Activated CD4-positive, alpha-beta memory T cell treated with anti-CD3 and anti-CD28 coated beads for 36 hours (primary cell): ENCODE measurements at regions not wholly inside any gene's neighbourhood (a gene's known extent, or its start where the extent isn't known, plus 50 kb on each side); places are given as distances from the start of the nearest gene placed in this dataset.

Experiments
- CTCF ChIA-PET: fragments of 350-600 bp; sonication (Branson Sonifier 250); formaldehyde crosslinking; loops from one replicate; lab custom pipeline; 2021; ENCODE audit warnings: antibody characterized with exemption, inconsistent platforms; lab: Charles Lee
- POLR2A ChIA-PET: fragments of 350-600 bp; sonication (Branson Sonifier 250); formaldehyde crosslinking; loops from one replicate; lab custom pipeline; 2021; ENCODE audit warnings: antibody characterized with exemption; lab: Charles Lee
- DNase-seq: peaks from one replicate; pipeline ENCODE4 v3.0.0-alpha.2; 2020
- H3K27ac Mint-ChIP-seq: one replicate; pipeline ENCODE4 v1.8.0; 2021; ENCODE audit warnings: mixed read lengths
- H3K27me3 Mint-ChIP-seq: one replicate; pipeline ENCODE4 v1.8.0; 2021; ENCODE audit warnings: mixed read lengths
- H3K36me3 Mint-ChIP-seq: one replicate; pipeline ENCODE4 v1.8.0; 2021; ENCODE audit warnings: mixed read lengths
- H3K4me1 Mint-ChIP-seq: one replicate; pipeline ENCODE4 v1.8.0; 2021; ENCODE audit warnings: low read depth, mixed read lengths
- H3K4me3 Mint-ChIP-seq: one replicate; pipeline ENCODE4 v1.8.0; 2021; ENCODE audit warnings: mild to moderate bottlenecking, mixed read lengths
- H3K9me3 Mint-ChIP-seq: one replicate; pipeline ENCODE4 v1.8.0; 2021; ENCODE audit warnings: mixed read lengths
- intact Hi-C: fragments of 100-400 bp; cut with micrococcal nuclease; formaldehyde crosslinking; loops from one replicate; pipeline ENCODE4 v1.15.1; 2023

DNA sequence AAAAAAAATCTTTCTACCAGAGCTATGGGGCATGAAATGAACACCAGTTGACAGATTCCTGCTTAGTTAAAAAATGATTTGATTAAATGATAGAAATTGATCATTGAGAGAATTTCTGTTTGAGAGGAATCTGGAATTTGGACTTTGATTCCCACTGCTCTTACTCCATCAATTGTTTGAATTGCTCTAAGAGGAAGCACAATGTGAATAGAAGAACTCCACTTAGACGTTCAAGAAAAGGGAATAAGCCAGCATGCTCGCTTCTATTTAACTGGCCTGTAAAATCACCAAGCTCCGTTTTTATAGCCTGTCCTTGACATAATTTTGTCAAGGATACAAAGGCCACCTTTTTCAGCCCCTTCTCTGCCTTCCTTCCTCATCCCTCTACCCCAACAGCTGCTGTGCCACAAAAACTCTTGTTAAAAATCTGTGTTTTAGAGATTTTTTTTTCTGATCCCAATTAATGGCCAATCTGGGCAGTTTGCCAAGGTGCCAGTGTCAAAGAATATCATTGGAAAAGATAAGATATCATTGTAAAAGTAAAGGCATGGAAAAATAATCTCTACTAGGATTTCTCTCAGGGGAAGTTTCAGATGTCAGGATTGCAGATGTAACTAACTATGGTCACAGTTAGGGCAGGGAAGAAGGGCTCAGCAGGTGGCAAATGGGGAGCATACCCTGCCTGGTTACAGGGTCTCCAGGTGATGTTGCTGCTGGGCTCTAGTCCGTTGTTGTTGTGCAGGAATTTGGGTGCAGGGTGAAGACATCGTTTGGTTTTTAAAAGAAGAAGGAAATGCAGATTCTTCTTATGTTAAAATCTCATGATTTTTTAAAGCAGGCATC, 301.8 kb upstream of the PDZRN3 start:
- no peaks in the 10 kb centered on the region for H3K36me3 Mint-ChIP-seq
- H3K4me3 Mint-ChIP-seq = no peak overlapping the region
- peaks cover 3% of the 10 kb centered on the region for H3K9me3 Mint-ChIP-seq
- no peak for DNase-seq
- intact Hi-C loops = no loop called here
- no peaks in the 10 kb centered on the region for H3K27me3 Mint-ChIP-seq
- POLR2A ChIA-PET = no interaction called here
- H3K27ac Mint-ChIP-seq = no peak overlapping the region
- H3K4me1 Mint-ChIP-seq = no peaks in the 10 kb centered on the region
- CTCF ChIA-PET = no interaction called here

DNA sequence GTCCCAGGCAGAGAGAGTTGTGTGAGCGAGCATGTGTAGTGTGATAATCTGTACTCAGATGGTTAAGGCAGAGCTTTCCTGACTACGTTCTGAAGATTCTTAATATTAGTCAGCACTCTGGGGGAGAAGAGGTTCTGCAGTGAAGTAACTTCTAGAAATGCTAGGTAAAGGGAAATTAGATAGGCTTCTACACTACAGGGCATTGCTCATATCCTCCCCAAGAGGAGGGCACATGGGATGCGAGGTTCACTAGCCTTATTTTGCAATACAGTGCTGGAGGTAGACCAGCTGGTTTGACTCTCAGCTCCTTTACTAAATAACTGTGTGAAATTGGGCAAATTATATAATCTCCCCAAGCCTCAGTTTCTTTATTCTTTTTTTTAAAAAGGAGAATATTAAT, 300.3 kb upstream of the PDZRN3 start:
- Mint-ChIP-seq H3K27ac (no peak overlapping the region), H3K9me3 (peaks cover 3% of the 10 kb centered on the region), H3K27me3 (no peaks in the 10 kb centered on the region), H3K36me3 (no peaks in the 10 kb centered on the region), H3K4me1 (no peaks in the 10 kb centered on the region), H3K4me3 (no peak overlapping the region)
- CTCF ChIA-PET = no interaction called here
- no peak for DNase-seq
- POLR2A ChIA-PET = no interaction called here
- intact Hi-C loops = no loop called here

DNA sequence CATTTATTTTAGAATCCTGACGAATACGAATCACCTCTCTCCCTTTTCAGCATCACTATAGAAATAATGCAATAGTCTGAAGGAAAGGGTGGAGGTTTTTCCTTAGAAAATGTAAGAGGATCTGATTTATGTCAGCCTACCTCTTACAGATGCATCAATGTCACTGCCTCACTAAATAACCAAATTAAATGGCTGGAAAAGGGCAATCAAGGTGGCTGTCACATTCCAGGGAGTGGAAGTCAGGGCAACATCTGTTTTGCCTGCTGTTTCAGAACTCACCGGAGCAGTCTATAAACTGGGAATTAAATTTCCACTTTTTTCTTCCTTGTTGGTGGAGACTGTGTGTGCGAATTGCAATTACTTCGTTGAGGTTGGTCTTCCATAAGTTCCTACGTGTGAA, 299.3 kb upstream of the PDZRN3 start:
- Mint-ChIP-seq H3K9me3 (peaks cover 3% of the 10 kb centered on the region), H3K36me3 (no peaks in the 10 kb centered on the region), H3K4me1 (no peaks in the 10 kb centered on the region), H3K27me3 (no peaks in the 10 kb centered on the region), H3K4me3 (no peak overlapping the region), H3K27ac (no peak overlapping the region)
- ChIA-PET CTCF (no interaction called here), POLR2A (no interaction called here)
- intact Hi-C loops = no loop called here
- no peak for DNase-seq

DNA sequence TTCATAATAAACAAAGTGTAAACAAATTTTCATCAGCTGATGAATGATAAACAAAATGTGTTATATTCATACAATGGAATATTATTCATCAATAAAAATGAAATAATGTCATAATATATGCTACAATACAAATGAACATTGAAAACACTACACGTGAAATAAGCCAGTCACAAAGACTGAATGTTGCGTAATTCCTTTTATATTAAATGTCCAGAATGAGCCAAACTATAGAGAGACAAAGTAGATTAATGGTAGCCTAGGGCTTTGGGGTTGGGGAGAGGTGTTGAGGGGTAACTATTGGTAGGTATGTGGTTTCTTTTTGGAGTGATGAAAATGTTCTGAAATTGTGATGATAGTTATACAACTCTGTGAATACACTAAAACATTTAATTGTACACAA, 292.9 kb upstream of the PDZRN3 start:
- intact Hi-C loops = no loop called here
- ChIA-PET CTCF (no interaction called here), POLR2A (no interaction called here)
- Mint-ChIP-seq H3K9me3 (peaks cover 8% of the 10 kb centered on the region), H3K36me3 (no peaks in the 10 kb centered on the region), H3K27me3 (no peaks in the 10 kb centered on the region), H3K27ac (no peak overlapping the region), H3K4me3 (no peak overlapping the region), H3K4me1 (no peaks in the 10 kb centered on the region)
- DNase-seq = no peak

DNA sequence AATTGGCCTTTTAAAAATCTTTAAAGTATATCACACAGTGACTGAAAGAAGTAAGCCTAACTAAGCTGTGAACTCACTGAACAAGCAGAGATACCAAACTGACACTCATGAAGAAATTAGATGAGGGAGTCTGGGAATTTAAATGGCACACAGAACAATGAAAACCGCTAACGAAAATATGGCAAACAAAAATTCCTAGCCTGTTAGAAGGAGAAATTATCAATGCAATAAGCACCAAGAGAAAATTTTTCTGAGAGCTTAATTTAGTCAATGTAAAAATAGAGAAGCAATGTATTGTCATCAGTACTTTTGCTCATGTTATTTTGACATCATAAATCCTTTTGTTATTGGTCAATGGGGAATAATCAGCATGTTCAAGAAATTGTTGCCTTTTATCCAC, 291.1 kb upstream of the PDZRN3 start:
- Mint-ChIP-seq H3K27ac (no peak overlapping the region), H3K9me3 (peaks cover 4% of the 10 kb centered on the region), H3K36me3 (no peaks in the 10 kb centered on the region), H3K4me3 (no peak overlapping the region), H3K4me1 (no peaks in the 10 kb centered on the region), H3K27me3 (no peaks in the 10 kb centered on the region)
- DNase-seq = no peak
- intact Hi-C loops = no loop called here
- ChIA-PET POLR2A (no interaction called here), CTCF (no interaction called here)

DNA sequence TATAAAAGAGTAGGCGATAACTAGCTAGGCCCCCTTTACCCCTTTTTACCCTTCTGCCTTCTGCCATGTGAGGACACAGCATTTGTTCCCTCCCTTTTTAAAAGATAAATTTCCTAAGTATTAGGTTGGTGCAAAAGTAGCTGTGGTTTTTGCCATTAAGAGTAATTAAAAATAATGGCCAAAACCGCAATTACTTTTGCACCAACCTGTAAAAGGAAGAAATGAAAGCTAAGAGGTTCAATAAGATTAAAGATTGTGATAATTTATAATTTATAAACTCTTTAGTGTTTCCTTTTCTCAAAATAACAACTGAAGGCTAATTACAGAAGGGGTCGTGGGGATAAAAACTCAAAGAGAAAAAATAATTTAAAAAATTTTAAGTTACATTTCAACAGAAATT, 283.5 kb upstream of the PDZRN3 start:
- CTCF ChIA-PET = no interaction called here
- Mint-ChIP-seq H3K4me1 (no peaks in the 10 kb centered on the region), H3K27me3 (no peaks in the 10 kb centered on the region), H3K27ac (no peak overlapping the region), H3K36me3 (no peaks in the 10 kb centered on the region), H3K4me3 (no peak overlapping the region), H3K9me3 (peaks cover 11% of the 10 kb centered on the region)
- no peak for DNase-seq
- POLR2A ChIA-PET = no interaction called here
- intact Hi-C loops = no loop called here

DNA sequence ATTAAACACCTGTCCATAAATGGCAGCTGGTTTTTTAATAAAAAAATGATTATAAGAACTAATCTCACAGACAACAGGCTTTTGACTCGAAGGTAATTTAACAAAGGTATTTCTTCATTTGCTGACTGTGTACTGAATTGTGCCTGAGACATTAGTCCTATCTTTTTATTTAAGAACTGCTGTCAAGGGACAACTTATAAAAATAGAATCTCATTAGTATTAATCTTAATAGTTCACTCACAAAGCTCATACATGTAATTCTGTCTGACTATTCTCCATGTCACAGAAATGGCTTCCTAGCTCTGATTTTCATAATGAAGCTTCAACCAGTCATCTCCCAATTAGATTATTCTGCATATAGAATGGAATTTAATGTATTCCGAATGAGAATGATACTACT, 276.9 kb upstream of the PDZRN3 start:
- POLR2A ChIA-PET = no interaction called here
- Mint-ChIP-seq H3K4me3 (no peak overlapping the region), H3K4me1 (no peaks in the 10 kb centered on the region), H3K27ac (no peak overlapping the region), H3K9me3 (peaks cover 6% of the 10 kb centered on the region), H3K36me3 (no peaks in the 10 kb centered on the region), H3K27me3 (no peaks in the 10 kb centered on the region)
- CTCF ChIA-PET = no interaction called here
- DNase-seq = no peak
- intact Hi-C loops = no loop called here

DNA sequence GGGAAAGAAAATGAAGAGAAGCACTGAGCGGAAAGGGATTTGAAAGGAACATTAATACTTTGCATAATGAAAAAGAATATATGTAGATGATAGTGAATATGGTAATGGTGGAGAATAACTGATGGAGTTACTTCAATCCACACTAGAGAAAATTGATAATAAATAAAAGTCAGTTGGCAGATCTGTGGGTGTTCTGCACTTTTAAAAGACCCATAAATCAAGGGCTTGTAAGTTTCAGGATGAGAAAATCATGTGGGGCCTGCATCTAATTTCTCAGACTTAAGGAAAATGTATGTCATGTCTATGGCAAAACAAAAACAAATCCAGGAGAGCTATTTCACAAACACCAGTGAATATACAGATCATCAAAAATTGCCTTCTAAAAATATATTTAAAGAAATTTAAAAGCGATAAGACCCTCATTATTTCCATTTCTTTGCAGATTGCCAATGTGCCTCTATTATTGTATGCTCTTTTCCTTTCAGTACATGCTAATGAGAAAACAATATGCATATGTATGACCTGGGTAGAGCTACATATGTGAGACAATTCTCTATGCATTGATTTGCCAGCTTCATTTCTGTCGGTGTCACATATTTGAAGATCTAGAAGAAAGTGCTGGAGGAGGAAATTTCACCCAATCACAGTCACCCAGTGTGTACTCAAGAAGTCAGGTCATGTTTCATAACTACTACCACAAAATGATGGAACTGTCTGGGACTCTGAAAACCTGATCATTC, 269.9 kb upstream of the PDZRN3 start:
- intact Hi-C loops = no loop called here
- Mint-ChIP-seq H3K27ac (no peak overlapping the region), H3K4me3 (no peak overlapping the region), H3K4me1 (no peaks in the 10 kb centered on the region), H3K27me3 (no peaks in the 10 kb centered on the region), H3K36me3 (no peaks in the 10 kb centered on the region), H3K9me3 (peaks cover 17% of the 10 kb centered on the region)
- ChIA-PET CTCF (no interaction called here), POLR2A (no interaction called here)
- DNase-seq = no peak

DNA sequence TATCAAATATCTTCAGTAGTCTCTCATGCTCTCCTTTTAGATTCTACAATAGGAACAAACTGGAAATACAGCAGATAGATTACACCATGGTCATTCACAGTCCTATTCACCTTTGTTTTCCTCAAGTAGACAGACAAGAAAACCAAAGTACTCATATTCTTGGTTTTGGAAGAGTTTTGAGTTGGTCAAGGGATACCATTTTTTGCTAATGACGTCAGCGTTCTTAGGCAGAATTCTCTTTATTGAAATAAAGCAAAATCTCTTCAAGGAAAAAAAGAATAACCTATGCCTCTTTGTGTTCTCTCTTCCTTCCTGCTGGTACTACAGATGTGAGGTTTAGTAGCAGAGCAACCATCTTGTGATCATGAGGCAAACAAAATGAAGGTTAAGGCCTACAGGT, 268.3 kb upstream of the PDZRN3 start:
- intact Hi-C loops = no loop called here
- no peaks in the 10 kb centered on the region for H3K4me1 Mint-ChIP-seq
- no peak for DNase-seq
- H3K27me3 Mint-ChIP-seq = no peaks in the 10 kb centered on the region
- ChIA-PET POLR2A (no interaction called here), CTCF (no interaction called here)
- no peaks in the 10 kb centered on the region for H3K36me3 Mint-ChIP-seq
- H3K9me3 Mint-ChIP-seq = peaks cover 17% of the 10 kb centered on the region
- no peak overlapping the region for H3K27ac Mint-ChIP-seq
- no peak overlapping the region for H3K4me3 Mint-ChIP-seq

DNA sequence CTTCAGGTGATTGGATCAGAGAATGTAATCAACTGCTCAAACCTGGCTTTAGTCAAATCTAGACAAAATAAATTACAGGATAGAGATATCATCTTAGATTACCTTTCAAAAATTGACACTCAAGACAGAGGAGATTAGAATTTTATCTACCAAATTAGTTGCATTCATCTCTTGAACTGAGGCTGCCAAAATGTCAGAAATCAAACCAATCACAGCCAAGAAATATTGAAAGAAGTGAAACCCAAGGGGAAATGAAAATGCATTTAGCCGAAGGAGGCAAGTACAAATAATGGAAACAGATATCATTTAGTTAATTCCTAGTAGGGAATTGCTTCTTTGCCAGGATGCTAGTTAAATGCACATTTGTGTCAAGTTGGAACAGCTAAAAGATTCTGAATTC, 261.1 kb upstream of the PDZRN3 start:
- H3K4me1 Mint-ChIP-seq = no peaks in the 10 kb centered on the region
- ChIA-PET CTCF (no interaction called here), POLR2A (no interaction called here)
- H3K36me3 Mint-ChIP-seq = no peaks in the 10 kb centered on the region
- peaks cover 19% of the 10 kb centered on the region for H3K9me3 Mint-ChIP-seq
- no peak overlapping the region for H3K4me3 Mint-ChIP-seq
- no peak overlapping the region for H3K27ac Mint-ChIP-seq
- no peaks in the 10 kb centered on the region for H3K27me3 Mint-ChIP-seq
- no peak for DNase-seq
- intact Hi-C loops = no loop called here

DNA sequence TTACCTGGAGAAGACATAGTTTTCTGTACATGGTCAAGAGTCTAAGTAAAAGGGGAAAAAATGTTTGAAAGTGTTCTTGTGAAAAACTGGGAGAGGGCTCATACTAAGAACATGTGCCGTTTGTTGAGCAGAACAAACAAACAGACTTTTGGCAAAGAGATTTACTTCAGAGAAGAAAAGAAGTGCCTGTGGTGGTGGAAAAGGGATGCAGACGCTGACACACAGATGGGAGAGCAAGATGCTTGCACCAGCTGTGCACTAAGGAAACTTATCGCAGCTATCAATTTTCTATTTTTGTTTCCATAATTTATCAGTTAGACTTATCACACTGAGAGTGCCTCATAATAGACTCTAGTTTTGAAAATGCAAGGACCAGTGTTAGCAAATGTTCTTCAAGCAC, 259.6 kb upstream of the PDZRN3 start:
- Mint-ChIP-seq H3K27ac (no peak overlapping the region), H3K36me3 (no peaks in the 10 kb centered on the region), H3K27me3 (no peaks in the 10 kb centered on the region), H3K9me3 (peaks cover 19% of the 10 kb centered on the region), H3K4me3 (no peak overlapping the region), H3K4me1 (no peaks in the 10 kb centered on the region)
- ChIA-PET CTCF (no interaction called here), POLR2A (no interaction called here)
- DNase-seq = no peak
- intact Hi-C loops = no loop called here

DNA sequence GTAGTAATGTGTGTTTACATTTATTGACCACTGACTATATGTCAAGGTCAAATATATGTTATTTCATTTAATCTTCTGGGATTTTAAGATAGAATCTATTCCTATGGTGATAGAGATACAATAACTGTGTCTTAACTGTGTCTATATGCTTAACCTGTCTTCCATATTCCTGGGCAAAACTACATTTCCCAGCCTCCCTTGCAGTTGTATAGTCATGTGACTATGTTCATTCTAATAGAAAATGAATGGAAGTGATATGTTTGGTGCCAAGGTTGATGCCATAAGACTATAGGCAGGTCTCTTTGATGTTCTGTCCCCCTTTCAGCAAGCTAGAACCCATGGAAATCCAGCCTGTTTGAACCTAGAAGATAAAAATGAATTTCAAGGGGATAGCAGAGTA, 258.8 kb upstream of the PDZRN3 start:
- peaks cover 19% of the 10 kb centered on the region for H3K9me3 Mint-ChIP-seq
- no peak for DNase-seq
- CTCF ChIA-PET = no interaction called here

More for the DNA sequence above, 258.8 kb upstream of the PDZRN3 start:
- Mint-ChIP-seq H3K27me3 (no peaks in the 10 kb centered on the region), H3K36me3 (no peaks in the 10 kb centered on the region), H3K27ac (no peak overlapping the region), H3K4me3 (no peak overlapping the region), H3K4me1 (no peaks in the 10 kb centered on the region)
- POLR2A ChIA-PET = no interaction called here
- intact Hi-C loops = no loop called here
